WTC11 (cell line): ENCODE measurements at regions not wholly inside any gene's neighbourhood (a gene's known extent, or its start where the extent isn't known, plus 50 kb on each side); places are given as distances from the start of the nearest gene placed in this dataset.
A peak's percentile ranks its signal among the peaks of the same experiment; 100 is the strongest.

ENCODE experiments used
- ATAC-seq: fragments of 200-7000 bp; cut with Tn5 transposase; 2 replicates; pipeline ENCODE4 v1.10.0; 2021; ENCODE audit warnings: mild to moderate bottlenecking, moderate library complexity
- CTCF ChIA-PET: fragments of 300-600 bp; sonication (Branson Sonifier 250); formaldehyde crosslinking; loops from one replicate; lab custom pipeline; 2021; ENCODE audit warnings: antibody characterized with exemption; lab: Charles Lee
- POLR2A ChIA-PET: fragments of 350-600 bp; sonication (Branson Sonifier 250); formaldehyde crosslinking; loops from one replicate; lab custom pipeline; 2021; ENCODE audit warnings: antibody characterized with exemption; lab: Charles Lee
- DNase-seq: peaks from one replicate; pipeline ENCODE4 v3.0.0; 2021; ENCODE audit warnings: low spot score
- H3K27ac Mint-ChIP-seq: 2 replicates; pipeline ENCODE4 v1.8.0; 2021; ENCODE audit warnings: mixed read lengths
- H3K27me3 Mint-ChIP-seq: 2 replicates; pipeline ENCODE4 v1.8.0; 2021; ENCODE audit warnings: low read depth, mild to moderate bottlenecking, moderate library complexity, mixed read lengths
- H3K36me3 Mint-ChIP-seq: 2 replicates; pipeline ENCODE4 v1.8.0; 2021; ENCODE audit warnings: mixed read lengths
- H3K4me1 Mint-ChIP-seq: 2 replicates; pipeline ENCODE4 v1.8.0; 2022; ENCODE audit warnings: mixed read lengths
- H3K4me3 Mint-ChIP-seq: 2 replicates; pipeline ENCODE4 v1.8.0; 2021; ENCODE audit warnings: mild to moderate bottlenecking, moderate library complexity, mixed read lengths
- H3K9me3 Mint-ChIP-seq: 2 replicates; pipeline ENCODE4 v1.8.0; 2021; ENCODE audit warnings: mixed read lengths
- AFF4 ChIP-seq: sonication (generic); formaldehyde crosslinking; IDR thresholded peaks from 2 replicates; pipeline ENCODE4 v1.8.1; 2023; ENCODE audit warnings: mild to moderate bottlenecking, missing genetic modification reagents, borderline replicate concordance
- ATF6 ChIP-seq: sonication (generic); formaldehyde crosslinking; IDR thresholded peaks from 2 replicates; pipeline ENCODE4 v1.8.1; 2023; ENCODE audit warnings: mild to moderate bottlenecking, missing genetic modification reagents
- CREM ChIP-seq: sonication (generic); formaldehyde crosslinking; IDR thresholded peaks from 2 replicates; pipeline ENCODE4 v1.8.1; 2022; ENCODE audit warnings: mild to moderate bottlenecking, missing genetic modification reagents, moderate library complexity
- ETV6 ChIP-seq: sonication (generic); formaldehyde crosslinking; IDR thresholded peaks from 2 replicates; pipeline ENCODE4 v1.8.1; 2022; ENCODE audit warnings: mild to moderate bottlenecking, missing genetic modification reagents
- FOXJ3 ChIP-seq: sonication (generic); formaldehyde crosslinking; IDR thresholded peaks from 2 replicates; pipeline ENCODE4 v1.9.0; 2021; ENCODE audit warnings: missing genetic modification reagents, mild to moderate bottlenecking, borderline replicate concordance
- IRF2 ChIP-seq: sonication (generic); formaldehyde crosslinking; IDR thresholded peaks from 2 replicates; pipeline ENCODE4 v1.8.0; 2022; ENCODE audit warnings: low read depth, missing genetic modification reagents, borderline replicate concordance
- MAX ChIP-seq: sonication (generic); formaldehyde crosslinking; IDR thresholded peaks from 2 replicates; pipeline ENCODE4 v1.8.0; 2022; ENCODE audit warnings: mild to moderate bottlenecking, missing genetic modification reagents
- NFYB ChIP-seq: sonication (generic); formaldehyde crosslinking; conservative IDR thresholded peaks from 2 replicates; pipeline ENCODE4 v1.8.0; 2022; ENCODE audit warnings: low read depth, missing genetic modification reagents
- NR3C1 ChIP-seq: sonication (generic); formaldehyde crosslinking; conservative IDR thresholded peaks from 2 replicates; pipeline ENCODE4 v1.8.1; 2023; ENCODE audit warnings: low read depth, mild to moderate bottlenecking, missing genetic modification reagents
- PRDM15 ChIP-seq: sonication (generic); formaldehyde crosslinking; IDR thresholded peaks from 2 replicates; pipeline ENCODE4 v1.8.0; 2022; ENCODE audit warnings: missing genetic modification reagents
- PRRX2 ChIP-seq: fragments of 250-450 bp; sonication (Bioruptor Pico); IDR thresholded peaks from 2 replicates; pipeline ENCODE4 v1.8.0; 2021; ENCODE audit warnings: mild to moderate bottlenecking
- TEAD4 ChIP-seq: sonication (generic); formaldehyde crosslinking; IDR thresholded peaks from 2 replicates; pipeline ENCODE4 v1.8.0; 2022; ENCODE audit warnings: mild to moderate bottlenecking, missing genetic modification reagents
- TP53 ChIP-seq: sonication (generic); formaldehyde crosslinking; IDR thresholded peaks from 2 replicates; pipeline ENCODE4 v1.8.1; 2023; ENCODE audit warnings: mild to moderate bottlenecking, missing genetic modification reagents
- ZNF121 ChIP-seq: sonication (generic); formaldehyde crosslinking; IDR thresholded peaks from 2 replicates; pipeline ENCODE4 v1.8.0; 2023; ENCODE audit warnings: missing genetic modification reagents
- ZNF219 ChIP-seq: sonication (generic); formaldehyde crosslinking; IDR thresholded peaks from 2 replicates; pipeline ENCODE4 v1.8.0; 2023; ENCODE audit warnings: missing genetic modification reagents, mild to moderate bottlenecking, borderline replicate concordance
- ZNF396 ChIP-seq: fragments of 250-450 bp; sonication (Bioruptor Pico); IDR thresholded peaks from 2 replicates; pipeline ENCODE4 v1.8.0; 2021; ENCODE audit warnings: mild to moderate bottlenecking, moderate library complexity, borderline replicate concordance
- ZNF512 ChIP-seq: sonication (generic); formaldehyde crosslinking; IDR thresholded peaks from 2 replicates; pipeline ENCODE4 v1.8.1; 2022; ENCODE audit warnings: missing genetic modification reagents, borderline replicate concordance
- TF ChIP-seq, protein P1 (sequence below): sonication (generic); formaldehyde crosslinking; IDR thresholded peaks from 2 replicates; pipeline ENCODE4 v1.8.1; 2023; ENCODE audit warnings: mild to moderate bottlenecking, missing genetic modification reagents

- no peak for TF ChIP-seq TEAD4 (CRISPR knock-in tag)
- no peak for TF ChIP-seq PRRX2 (CRISPR knock-in tag)
- TF ChIP-seq CREM (CRISPR knock-in tag), result no peak
- TF ChIP-seq AFF4, result no peak
- TF ChIP-seq, protein P1, sequence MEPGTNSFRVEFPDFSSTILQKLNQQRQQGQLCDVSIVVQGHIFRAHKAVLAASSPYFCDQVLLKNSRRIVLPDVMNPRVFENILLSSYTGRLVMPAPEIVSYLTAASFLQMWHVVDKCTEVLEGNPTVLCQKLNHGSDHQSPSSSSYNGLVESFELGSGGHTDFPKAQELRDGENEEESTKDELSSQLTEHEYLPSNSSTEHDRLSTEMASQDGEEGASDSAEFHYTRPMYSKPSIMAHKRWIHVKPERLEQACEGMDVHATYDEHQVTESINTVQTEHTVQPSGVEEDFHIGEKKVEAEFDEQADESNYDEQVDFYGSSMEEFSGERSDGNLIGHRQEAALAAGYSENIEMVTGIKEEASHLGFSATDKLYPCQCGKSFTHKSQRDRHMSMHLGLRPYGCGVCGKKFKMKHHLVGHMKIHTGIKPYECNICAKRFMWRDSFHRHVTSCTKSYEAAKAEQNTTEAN (CRISPR knock-in tag), result no peak
- TF ChIP-seq FOXJ3 (CRISPR knock-in tag), result no peak
- TF ChIP-seq, all 79 proteins: peak for 0
These were observed 272.1 kb upstream of the SIX2 start (continued) for GRCh38 chr2:45281311-45281710.

DNA sequence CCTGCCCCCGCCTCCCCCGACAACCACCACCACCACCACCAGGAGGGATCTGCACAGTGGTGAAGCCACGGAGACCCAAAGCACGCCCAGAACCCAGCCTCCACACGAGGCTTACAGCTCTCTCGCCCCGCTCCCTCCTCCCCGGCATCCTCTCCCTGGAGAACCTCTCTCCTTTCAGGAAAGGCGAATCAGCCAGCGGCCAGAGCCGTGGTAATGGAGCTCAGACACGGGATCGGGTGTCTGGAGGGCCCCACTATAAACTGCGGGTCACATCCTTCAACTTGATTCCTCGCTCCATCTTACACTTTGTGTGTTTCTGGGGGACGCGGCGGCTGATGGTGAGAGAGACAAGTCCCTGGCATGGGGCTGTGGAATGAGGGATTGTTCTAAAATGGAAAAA lies 271.5 kb upstream of the SIX2 start:
- CTCF ChIA-PET, result interaction anchor here (0.6 kb wide), 1 partner anchor 365 kb away, joined by 4 read pairs; no protein-coding TSS in a partner anchor
- Mint-ChIP-seq H3K4me1 (peaks cover 3% of the 10 kb centered on the region), H3K27me3 (peaks cover 4% of the 10 kb centered on the region; the same call in 1 of the 2 replicates), H3K36me3 (no peaks in the 10 kb centered on the region), H3K27ac (no peak overlapping the region), H3K4me3 (no peak overlapping the region), H3K9me3 (peaks cover 12% of the 10 kb centered on the region)
- DNase-seq, result no peak
- ATAC-seq, result peak; percentile 39; the same call in 1 of the 2 replicates
- POLR2A ChIA-PET, result no interaction called here
- TF ChIP-seq ETV6 (CRISPR knock-in tag) (no peak), ATF6 (CRISPR knock-in tag) (no peak), ZNF219 (CRISPR knock-in tag) (no peak), ZNF121 (no peak), NFYB (CRISPR knock-in tag) (no peak), AFF4 (no peak), IRF2 (CRISPR knock-in tag) (no peak), PRDM15 (no peak), MAX (CRISPR knock-in tag) (no peak), NR3C1 (no peak), ZNF396 (no peak), TP53 (CRISPR knock-in tag) (no peak), ZNF512 (CRISPR knock-in tag) (no peak)
